ENCODE measurements at regions not wholly inside any gene's neighbourhood (a gene's known extent, or its start where the extent isn't known, plus 50 kb on each side); places are given as distances from the start of the nearest gene placed in this dataset.
"Not testable (repeated sequence)": the region's sequence is repeated elsewhere in the genome, so short reads cannot be mapped to it uniquely, and the experiment has no call there.

GRCh38 chr10:28457110-28457509 is 75.8 kb upstream of the WAC start:
- no peak overlapping the region for H3K4me3 ChIP-seq (ENCODE audit: low read depth, low read length)
- no peak for DNase-seq (ENCODE audit: low read depth)
- TF ChIP-seq CTCF (IDR thresholded peaks at IDR 0.05; ENCODE audit: low read depth, low read length, missing control alignments): no peak

- not testable (repeated sequence) for H3K4me3 ChIP-seq (ENCODE audit: low read depth, low read length); DNase-seq (ENCODE audit: low read depth)
These were observed 75.0 kb upstream of the WAC start for GRCh38 chr10:28457873-28458272.

- H3K4me3 ChIP-seq (ENCODE audit: low read depth, low read length): no peak overlapping the region
- TF ChIP-seq CTCF (IDR thresholded peaks at IDR 0.05; ENCODE audit: low read depth, low read length, missing control alignments): no peak
- DNase-seq (ENCODE audit: low read depth): no peak
These were observed 73.3 kb upstream of the WAC start for GRCh38 chr10:28459453-28460144.

GRCh38 chr10:28463141-28463540 is 69.8 kb upstream of the WAC start:
- no peak overlapping the region for H3K4me3 ChIP-seq (ENCODE audit: low read depth, low read length)
- TF ChIP-seq CTCF (IDR thresholded peaks at IDR 0.05; ENCODE audit: low read depth, low read length, missing control alignments): no peak
- DNase-seq (ENCODE audit: low read depth): no peak

GRCh38 chr10:28463676-28464395 is 69.1 kb upstream of the WAC start:
- no peak overlapping the region for H3K4me3 ChIP-seq (ENCODE audit: low read depth, low read length)
- DNase-seq (ENCODE audit: low read depth): no peak
- TF ChIP-seq CTCF (IDR thresholded peaks at IDR 0.05; ENCODE audit: low read depth, low read length, missing control alignments): no peak

- DNase-seq (ENCODE audit: low read depth): no peak
- H3K4me3 ChIP-seq (ENCODE audit: low read depth, low read length): no peak overlapping the region
- no peak for TF ChIP-seq CTCF (IDR thresholded peaks at IDR 0.05; ENCODE audit: low read depth, low read length, missing control alignments)
These were observed 65.3 kb upstream of the WAC start for GRCh38 chr10:28467615-28468014.

GRCh38 chr10:28468707-28469483 is 64.0 kb upstream of the WAC start:
- TF ChIP-seq CTCF (IDR thresholded peaks at IDR 0.05; ENCODE audit: low read depth, low read length, missing control alignments): no peak
- no peak overlapping the region for H3K4me3 ChIP-seq (ENCODE audit: low read depth, low read length)
- DNase-seq (ENCODE audit: low read depth): no peak

All from GM12864 (cell line).